Dermis blood vessel endothelial cell (primary cell): ENCODE measurements at regions not wholly inside any gene's neighbourhood (a gene's known extent, or its start where the extent isn't known, plus 50 kb on each side); places are given as distances from the start of the nearest gene placed in this dataset.

Experiments used
- DNase-seq: peaks from one replicate; pipeline ENCODE4 v3.0.0; 2010

GRCh38 chr10:28812384-28813372, 135.4 kb downstream of the BAMBI start:
- no peak for DNase-seq

- no peak for DNase-seq
These were observed 138.4 kb downstream of the BAMBI start for GRCh38 chr10:28815681-28816080.

GRCh38 chr10:28822719-28823464, 145.6 kb downstream of the BAMBI start:
- DNase-seq = no peak

- DNase-seq = no peak
These were observed 146.3 kb downstream of the BAMBI start for GRCh38 chr10:28823501-28824075.

GRCh38 chr10:28833313-28833712, 156.0 kb downstream of the BAMBI start:
- no peak for DNase-seq

- DNase-seq = no peak
These were observed 159.1 kb downstream of the BAMBI start for GRCh38 chr10:28836435-28836743.

GRCh38 chr10:28837613-28838390, 160.5 kb downstream of the BAMBI start:
- no peak for DNase-seq

- DNase-seq = no peak
These were observed 161.6 kb downstream of the BAMBI start for GRCh38 chr10:28838908-28839307.

- peak; percentile 1 for DNase-seq
These were observed 162.3 kb downstream of the BAMBI start for GRCh38 chr10:28839600-28840007.

- no peak for DNase-seq
These were observed 162.9 kb downstream of the BAMBI start for GRCh38 chr10:28840202-28840601.

- DNase-seq = no peak
These were observed 163.7 kb downstream of the BAMBI start for GRCh38 chr10:28840971-28841370.

- DNase-seq = no peak
These were observed 164.3 kb downstream of the BAMBI start for GRCh38 chr10:28841625-28842024.

- DNase-seq = no peak
These were observed 165.0 kb downstream of the BAMBI start for GRCh38 chr10:28842321-28842720.

- DNase-seq = no peak
These were observed 167.8 kb downstream of the BAMBI start for GRCh38 chr10:28845009-28845682.

GRCh38 chr10:28849309-28849708, 172.0 kb downstream of the BAMBI start:
- DNase-seq = no peak

- no peak for DNase-seq
These were observed 172.5 kb downstream of the BAMBI start for GRCh38 chr10:28849821-28850220.

GRCh38 chr10:28850784-28851183, 173.5 kb downstream of the BAMBI start:
- no peak for DNase-seq

GRCh38 chr10:28853195-28853594, 175.9 kb downstream of the BAMBI start:
- DNase-seq = no peak

- no peak for DNase-seq
These were observed 179.8 kb downstream of the BAMBI start for GRCh38 chr10:28857164-28857563.

- no peak for DNase-seq
These were observed 181.3 kb downstream of the BAMBI start for GRCh38 chr10:28858646-28859045.

- no peak for DNase-seq
These were observed 182.5 kb downstream of the BAMBI start for GRCh38 chr10:28859791-28860190.

GRCh38 chr10:28862219-28862618, 184.9 kb downstream of the BAMBI start:
- no peak for DNase-seq
